Gastroesophageal sphincter (tissue), 3 donors: ENCODE measurements at regions not wholly inside any gene's neighbourhood (a gene's known extent, or its start where the extent isn't known, plus 50 kb on each side); places are given as distances from the start of the nearest gene placed in this dataset.

Source experiments
- CTCF ChIP-seq, 4 experiments: fragments of 200-600 bp in 2 of 4; fragments of 450-650 bp in 2 of 4; sonication (generic) in 1 of 4; IDR thresholded peaks; one replicate each; pipeline ENCODE4 v1.5.1; 2017 to 2019; ENCODE audit warnings: antibody characterized with exemption in 4 of 4, mild to moderate bottlenecking in 2 of 4, moderate library complexity in 2 of 4
- POLR2AphosphoS5 ChIP-seq: sonication (generic); formaldehyde crosslinking; IDR thresholded peaks from one replicate; pipeline ENCODE4 v1.6.1; 2017; ENCODE audit warnings: antibody characterized with exemption

DNA sequence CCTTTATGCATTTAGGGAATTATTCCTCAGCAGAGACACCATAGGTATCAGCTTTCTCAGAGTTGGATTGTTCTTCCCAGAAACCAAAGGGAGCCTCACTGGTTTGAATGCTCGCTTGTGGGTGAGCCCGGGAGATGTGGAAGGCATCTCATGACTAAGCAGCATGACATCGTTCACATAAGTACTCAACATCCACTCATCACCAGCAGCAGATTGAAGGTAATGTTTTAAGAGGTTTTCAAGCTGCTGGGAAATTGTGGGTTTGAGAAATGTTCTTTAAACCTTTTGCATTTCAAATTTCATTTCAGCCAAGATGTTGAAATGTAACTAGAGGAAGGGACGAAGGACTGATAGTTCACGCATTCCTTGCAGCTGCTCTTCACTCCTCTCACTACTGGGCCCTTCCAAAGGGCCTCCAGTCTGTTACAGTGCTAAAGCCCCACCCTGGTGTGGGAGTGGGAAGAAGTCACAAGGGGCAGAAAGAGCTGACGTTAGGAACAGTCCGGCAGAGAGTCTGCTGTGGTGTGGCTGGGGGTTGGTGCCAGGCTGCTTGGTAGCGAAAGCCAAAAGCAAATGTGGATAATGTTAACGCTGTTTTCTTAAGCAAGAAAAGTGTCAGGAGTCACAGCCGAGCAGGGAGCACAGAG, 324.5 kb upstream of the EPHA4 start:
- peak; percentile 25 for TF ChIP-seq POLR2AphosphoS5
- TF ChIP-seq CTCF (IDR thresholded peaks at IDR 0.05) = no peak
